ENCODE measurements at regions not wholly inside any gene's neighbourhood (a gene's known extent, or its start where the extent isn't known, plus 50 kb on each side); places are given as distances from the start of the nearest gene placed in this dataset.

DNA sequence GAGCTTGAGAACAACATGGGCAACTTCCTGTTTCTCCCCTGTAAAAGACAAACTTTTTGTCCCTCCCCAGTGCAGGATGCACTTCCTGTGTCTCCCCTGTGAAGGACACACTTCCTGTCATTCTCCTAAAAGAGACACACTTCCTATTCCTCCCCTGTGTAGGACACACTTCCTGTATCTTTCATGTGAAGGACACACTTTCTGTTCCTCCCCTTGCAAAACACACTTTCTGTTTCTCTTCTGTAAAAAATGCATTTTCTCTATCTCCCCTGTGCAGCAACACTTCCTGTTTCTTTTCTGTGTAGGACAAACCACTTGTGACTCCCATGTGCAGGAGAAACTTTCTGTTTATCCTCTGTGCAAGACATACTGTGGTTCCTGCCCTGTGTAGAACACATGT, 488.6 kb upstream of the USP9Y start:
- no peak overlapping the region for H2AFZ ChIP-seq (ENCODE audit: low read depth, low read length)
- no peaks in the 10 kb centered on the region for H3K4me1 ChIP-seq (ENCODE audit: control insufficient read depth, extremely low read depth, insufficient read depth, low read length)
- no peaks in the 10 kb centered on the region for H4K20me1 ChIP-seq (replicated peaks; ENCODE audit: control insufficient read depth, extremely low read depth, insufficient read depth, low read length)
- BruUV-seq (replicated peaks): no TSS peak
- intact Hi-C loops (cut with micrococcal nuclease): no loop called here
- FAIRE-seq: no peak
- no peaks in the 10 kb centered on the region for H3K27me3 ChIP-seq (ENCODE audit: control insufficient read depth in 2 of 2, insufficient read depth in 2 of 2, low read length in 2 of 2)
- H3K9me3 ChIP-seq (replicated peaks; ENCODE audit: control insufficient read depth, insufficient read depth, low read length): no peaks in the 10 kb centered on the region
- H3K9me1 ChIP-seq (replicated peaks; ENCODE audit: control insufficient read depth, extremely low read depth, insufficient read depth, low read length): no peaks in the 10 kb centered on the region
- DNase-seq (ENCODE audit: low read depth, low spot score): no peak
- H3K9ac ChIP-seq (replicated peaks; ENCODE audit: extremely low read depth, insufficient read depth, low read length): no peak overlapping the region
- POLR2A ChIA-PET: no interaction called here
- no peak for TF ChIP-seq POLR2A (IDR thresholded peaks at IDR 0.05; ENCODE audit: low read depth, low read length)
- TF ChIP-seq GATA2 (IDR thresholded peaks at IDR 0.05; ENCODE audit: insufficient read depth, insufficient read length, low read depth, low read length): no peak
- no peak for TF ChIP-seq JUN (IDR thresholded peaks at IDR 0.05; ENCODE audit: borderline replicate concordance, insufficient read depth, insufficient read length, low read depth)
- TF ChIP-seq POLR2AphosphoS5 (IDR thresholded peaks at IDR 0.05; ENCODE audit: insufficient read depth, low read depth, low read length): no peak
- TF ChIP-seq, protein P1, sequence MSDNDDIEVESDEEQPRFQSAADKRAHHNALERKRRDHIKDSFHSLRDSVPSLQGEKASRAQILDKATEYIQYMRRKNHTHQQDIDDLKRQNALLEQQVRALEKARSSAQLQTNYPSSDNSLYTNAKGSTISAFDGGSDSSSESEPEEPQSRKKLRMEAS (IDR thresholded peaks at IDR 0.05; ENCODE audit: insufficient read depth, insufficient read length): no peak
- TF ChIP-seq, protein P2, sequence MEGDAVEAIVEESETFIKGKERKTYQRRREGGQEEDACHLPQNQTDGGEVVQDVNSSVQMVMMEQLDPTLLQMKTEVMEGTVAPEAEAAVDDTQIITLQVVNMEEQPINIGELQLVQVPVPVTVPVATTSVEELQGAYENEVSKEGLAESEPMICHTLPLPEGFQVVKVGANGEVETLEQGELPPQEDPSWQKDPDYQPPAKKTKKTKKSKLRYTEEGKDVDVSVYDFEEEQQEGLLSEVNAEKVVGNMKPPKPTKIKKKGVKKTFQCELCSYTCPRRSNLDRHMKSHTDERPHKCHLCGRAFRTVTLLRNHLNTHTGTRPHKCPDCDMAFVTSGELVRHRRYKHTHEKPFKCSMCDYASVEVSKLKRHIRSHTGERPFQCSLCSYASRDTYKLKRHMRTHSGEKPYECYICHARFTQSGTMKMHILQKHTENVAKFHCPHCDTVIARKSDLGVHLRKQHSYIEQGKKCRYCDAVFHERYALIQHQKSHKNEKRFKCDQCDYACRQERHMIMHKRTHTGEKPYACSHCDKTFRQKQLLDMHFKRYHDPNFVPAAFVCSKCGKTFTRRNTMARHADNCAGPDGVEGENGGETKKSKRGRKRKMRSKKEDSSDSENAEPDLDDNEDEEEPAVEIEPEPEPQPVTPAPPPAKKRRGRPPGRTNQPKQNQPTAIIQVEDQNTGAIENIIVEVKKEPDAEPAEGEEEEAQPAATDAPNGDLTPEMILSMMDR (IDR thresholded peaks at IDR 0.05; ENCODE audit: extremely low read depth in 1 of 2, insufficient read depth in 1 of 2, low read depth in 1 of 2, low read length in 2 of 2): no peak
- no peak for TF ChIP-seq FOS (IDR thresholded peaks at IDR 0.05; ENCODE audit: borderline replicate concordance, insufficient read depth, low read length)
- TF ChIP-seq MYC (IDR thresholded peaks at IDR 0.05; ENCODE audit: low read depth, low read length): no peak
- TF ChIP-seq EZH2 (IDR thresholded peaks at IDR 0.05; ENCODE audit: borderline replicate concordance, low read depth, low read length, severe bottlenecking): no peak
- H3K36me3 ChIP-seq (ENCODE audit: control insufficient read depth in 2 of 2, extremely low read depth in 1 of 2, insufficient read depth in 2 of 2, low read length in 2 of 2): no peaks in the 10 kb centered on the region
- H3K4me3 ChIP-seq (replicated peaks in 1 of 3; ENCODE audit: insufficient read depth in 1 of 3, low read depth in 1 of 3, low read length in 3 of 3): no peak overlapping the region
- dilution Hi-C loops (cut with MboI; ENCODE audit: extremely low pct_ligation_motif_present, low sequenced_read_pairs): no loop called here
- CTCF ChIA-PET: no interaction called here
- no peak overlapping the region for H3K4me2 ChIP-seq (ENCODE audit: insufficient read depth, low read length)
- no peaks in the 10 kb centered on the region for H3K79me2 ChIP-seq (ENCODE audit: control insufficient read depth, insufficient read depth, low read length)
- no peak overlapping the region for H3K27ac ChIP-seq (ENCODE audit: insufficient read depth, low read depth, low read length)

Data from endothelial cell of umbilical vein (primary cell).